WERI-Rb-1 (cell line): ENCODE measurements at regions not wholly inside any gene's neighbourhood (a gene's known extent, or its start where the extent isn't known, plus 50 kb on each side); places are given as distances from the start of the nearest gene placed in this dataset.

ENCODE experiments used
- DNase-seq: peaks from one replicate; pipeline ENCODE4 v3.0.0-alpha.2; 2020
- H3K27ac ChIP-seq: fragments of 250-450 bp; sonication (Bioruptor Pico); 2 replicates; pipeline ENCODE4 v1.5.1; 2020; ENCODE audit warnings: mild to moderate bottlenecking, moderate library complexity
- H3K27me3 ChIP-seq: fragments of 250-450 bp; sonication (Bioruptor Pico); 2 replicates; pipeline ENCODE4 v1.5.1; 2021; ENCODE audit warnings: mild to moderate bottlenecking, low read depth, moderate library complexity; ENCODE audit not compliant: insufficient read depth, severe bottlenecking
- H3K36me3 ChIP-seq: fragments of 250-450 bp; sonication (Bioruptor Pico); 2 replicates; pipeline ENCODE4 v1.5.1; 2020; ENCODE audit warnings: mild to moderate bottlenecking, moderate library complexity
- H3K4me3 ChIP-seq: 2 replicates; pipeline ENCODE4 v1.5.1; 2011; ENCODE audit warnings: low read depth, mild to moderate bottlenecking, control low read depth, low read length
- H3K9me3 ChIP-seq: fragments of 250-450 bp; sonication (Bioruptor Pico); 2 replicates; pipeline ENCODE4 v1.5.1; 2021; ENCODE audit warnings: mild to moderate bottlenecking, moderate library complexity; ENCODE audit not compliant: severe bottlenecking
- TF ChIP-seq, protein P1 (sequence below): IDR thresholded peaks from 2 replicates; pipeline ENCODE4 v1.5.1; 2011; ENCODE audit warnings: low read depth, mild to moderate bottlenecking, control low read depth, inconsistent platforms, low read length

DNA sequence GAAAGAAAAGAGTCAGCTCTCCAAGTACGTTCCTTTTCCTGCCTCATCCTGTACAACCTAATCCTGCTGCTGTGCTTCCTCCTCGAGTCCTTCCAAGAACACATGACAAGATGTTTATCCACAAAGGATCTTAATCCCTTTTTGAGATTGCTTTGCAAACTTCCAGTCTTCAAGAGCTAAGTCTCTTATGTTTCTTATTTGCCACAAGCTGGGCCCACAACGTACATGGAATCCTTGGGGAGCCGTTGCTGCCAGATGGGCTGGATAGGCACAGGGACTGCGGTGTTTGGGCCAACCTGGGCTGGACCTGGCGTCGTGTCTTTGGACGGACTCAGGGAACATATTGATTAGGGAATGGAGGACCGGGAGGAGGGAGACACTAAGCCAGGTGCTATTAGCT, 79.7 kb upstream of the AFDN start:
- Histone ChIP-seq H3K4me3 (no peak overlapping the region), H3K9me3 (no peaks in the 10 kb centered on the region), H3K27ac (peak overlapping the region; percentile 38), H3K27me3 (no peaks in the 10 kb centered on the region), H3K36me3 (no peaks in the 10 kb centered on the region)
- TF ChIP-seq, protein P1, sequence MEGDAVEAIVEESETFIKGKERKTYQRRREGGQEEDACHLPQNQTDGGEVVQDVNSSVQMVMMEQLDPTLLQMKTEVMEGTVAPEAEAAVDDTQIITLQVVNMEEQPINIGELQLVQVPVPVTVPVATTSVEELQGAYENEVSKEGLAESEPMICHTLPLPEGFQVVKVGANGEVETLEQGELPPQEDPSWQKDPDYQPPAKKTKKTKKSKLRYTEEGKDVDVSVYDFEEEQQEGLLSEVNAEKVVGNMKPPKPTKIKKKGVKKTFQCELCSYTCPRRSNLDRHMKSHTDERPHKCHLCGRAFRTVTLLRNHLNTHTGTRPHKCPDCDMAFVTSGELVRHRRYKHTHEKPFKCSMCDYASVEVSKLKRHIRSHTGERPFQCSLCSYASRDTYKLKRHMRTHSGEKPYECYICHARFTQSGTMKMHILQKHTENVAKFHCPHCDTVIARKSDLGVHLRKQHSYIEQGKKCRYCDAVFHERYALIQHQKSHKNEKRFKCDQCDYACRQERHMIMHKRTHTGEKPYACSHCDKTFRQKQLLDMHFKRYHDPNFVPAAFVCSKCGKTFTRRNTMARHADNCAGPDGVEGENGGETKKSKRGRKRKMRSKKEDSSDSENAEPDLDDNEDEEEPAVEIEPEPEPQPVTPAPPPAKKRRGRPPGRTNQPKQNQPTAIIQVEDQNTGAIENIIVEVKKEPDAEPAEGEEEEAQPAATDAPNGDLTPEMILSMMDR: no peak
- DNase-seq: peak; percentile 56

DNA sequence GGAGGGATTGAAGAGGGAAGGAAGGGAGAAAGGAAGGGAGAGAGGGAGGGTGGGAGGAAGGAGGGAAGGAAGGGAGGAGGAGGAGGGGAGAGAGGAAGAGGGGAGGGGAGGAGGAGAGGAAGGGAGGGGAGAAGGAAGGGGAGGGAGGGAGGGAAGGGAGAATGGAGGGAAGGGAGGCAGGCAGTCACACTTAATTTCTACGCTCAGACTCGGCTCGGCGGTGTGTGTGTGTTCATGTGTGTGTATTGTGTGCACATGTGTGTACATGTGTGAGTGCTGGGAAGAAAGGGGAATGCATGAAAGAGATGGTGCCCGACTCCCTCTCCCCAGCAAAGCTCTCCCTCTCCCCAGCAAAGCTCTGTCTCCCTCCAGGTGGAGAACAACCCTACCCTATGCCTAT, 79.1 kb upstream of the AFDN start:
- Histone ChIP-seq H3K9me3 (no peaks in the 10 kb centered on the region), H3K27me3 (no peaks in the 10 kb centered on the region), H3K4me3 (no peak overlapping the region), H3K36me3 (no peaks in the 10 kb centered on the region), H3K27ac (no peak overlapping the region)
- TF ChIP-seq, protein P1: no peak
- DNase-seq: no peak

DNA sequence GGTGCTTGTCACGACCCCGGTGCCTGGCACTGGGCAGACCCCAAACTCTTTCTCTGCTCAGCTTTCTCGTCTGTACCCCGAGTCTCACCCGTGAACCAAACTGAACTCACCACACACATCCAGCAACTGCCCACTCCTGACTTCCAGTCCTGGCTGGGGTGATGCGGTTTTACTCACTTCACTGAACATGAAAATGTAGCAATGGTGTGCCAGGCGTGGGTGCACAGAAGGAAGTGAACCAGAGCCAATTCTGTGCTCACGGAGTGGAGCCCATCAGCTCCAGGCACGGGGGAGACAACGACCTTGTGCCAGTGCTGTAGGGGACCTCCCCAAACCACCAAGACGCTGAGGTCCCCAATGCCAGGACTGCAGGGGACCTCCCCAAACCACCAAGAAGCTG, 78.7 kb upstream of the AFDN start:
- DNase-seq: no peak
- TF ChIP-seq, protein P1: no peak
- no peaks in the 10 kb centered on the region for H3K27me3 ChIP-seq
- no peaks in the 10 kb centered on the region for H3K36me3 ChIP-seq
- no peaks in the 10 kb centered on the region for H3K9me3 ChIP-seq
- H3K4me3 ChIP-seq: no peak overlapping the region
- H3K27ac ChIP-seq: no peak overlapping the region

DNA sequence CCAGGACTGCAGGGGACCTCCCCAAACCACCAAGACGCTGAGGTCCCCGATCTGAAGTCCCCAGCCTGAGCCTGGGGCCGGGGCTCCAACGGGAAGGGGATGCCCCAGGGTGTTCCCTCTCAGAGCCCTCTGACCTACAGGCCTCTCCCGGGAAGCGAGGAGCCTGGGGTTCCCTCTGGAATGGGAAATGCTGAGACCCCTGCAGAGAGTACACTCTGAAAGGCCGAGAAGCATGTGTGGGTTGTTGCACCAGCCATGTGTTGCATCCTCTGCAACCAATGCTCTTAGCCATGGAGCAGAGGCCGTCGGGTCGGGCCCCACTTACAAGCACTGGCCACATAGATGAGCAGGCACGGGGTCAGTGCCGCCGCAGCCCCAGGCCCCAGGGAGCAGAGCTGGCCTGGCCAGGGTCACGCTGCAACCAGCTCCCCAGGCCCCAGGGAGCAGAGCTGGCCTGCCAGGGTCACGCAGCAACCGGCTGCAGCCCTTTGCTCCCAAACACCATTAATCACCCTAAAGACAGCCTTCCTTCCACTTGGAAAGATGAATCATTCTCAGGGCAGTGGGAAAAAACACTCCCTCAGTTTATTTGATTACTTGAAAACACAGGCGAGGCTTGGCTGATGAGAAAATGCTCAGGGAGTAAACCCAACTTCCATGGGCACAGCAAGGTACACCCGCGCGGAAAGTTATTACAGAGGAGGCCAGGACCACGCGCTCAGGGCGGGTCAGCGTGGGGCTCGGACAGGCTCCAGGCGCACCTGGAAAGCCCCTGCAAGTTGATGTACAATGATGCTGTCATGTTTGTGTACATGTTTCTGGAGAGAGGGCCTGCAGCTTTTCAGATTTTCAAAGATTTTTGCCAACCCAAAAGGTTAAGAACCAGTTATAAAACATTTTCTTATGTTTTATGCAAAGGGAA, 78.0 kb upstream of the AFDN start:
- DNase-seq: no peak
- no peaks in the 10 kb centered on the region for H3K9me3 ChIP-seq
- no peaks in the 10 kb centered on the region for H3K27me3 ChIP-seq
- TF ChIP-seq, protein P1: no peak
- no peak overlapping the region for H3K4me3 ChIP-seq
- H3K36me3 ChIP-seq: no peaks in the 10 kb centered on the region
- H3K27ac ChIP-seq: no peak overlapping the region

DNA sequence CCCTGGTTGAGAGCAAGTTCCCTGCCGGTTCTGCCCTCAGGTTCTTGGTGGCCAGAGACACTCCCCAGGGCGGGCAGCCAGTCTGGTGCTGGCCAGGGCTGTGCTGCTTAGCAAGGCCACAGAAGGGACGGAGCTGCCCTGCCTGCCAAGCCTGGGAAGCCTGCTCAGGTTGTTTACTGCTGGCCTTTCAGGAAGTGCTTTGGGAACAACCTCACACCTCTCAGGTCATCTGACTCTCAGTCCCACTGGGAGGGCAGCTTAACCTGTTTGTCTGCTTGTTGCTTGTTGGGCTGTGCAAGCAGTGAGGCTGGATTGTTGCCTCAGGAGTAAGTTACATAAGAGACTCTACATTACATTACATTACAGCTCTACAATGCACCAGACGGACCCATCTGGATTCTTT, 75.8 kb upstream of the AFDN start:
- H3K9me3 ChIP-seq: no peaks in the 10 kb centered on the region
- DNase-seq: no peak
- no peak overlapping the region for H3K4me3 ChIP-seq
- H3K27me3 ChIP-seq: no peaks in the 10 kb centered on the region
- TF ChIP-seq, protein P1: no peak
- H3K27ac ChIP-seq: no peak overlapping the region
- no peaks in the 10 kb centered on the region for H3K36me3 ChIP-seq
